ENCODE measurements at regions not wholly inside any gene's neighbourhood (a gene's known extent, or its start where the extent isn't known, plus 50 kb on each side); places are given as distances from the start of the nearest gene placed in this dataset.

GRCh38 chr16:79895053-79895916 lies 294.7 kb upstream of the MAF start:
- no peak for TF ChIP-seq CDX4 (CRISPR knock-in tag; IDR thresholded peaks at IDR 0.05; ENCODE audit: borderline replicate concordance)
- no peak for TF ChIP-seq SOX15 (CRISPR knock-in tag; IDR thresholded peaks at IDR 0.05)
- TF ChIP-seq ATF3 (CRISPR knock-in tag; conservative IDR thresholded peaks at IDR 0.05): no peak
- no peak for TF ChIP-seq ELF4 (CRISPR knock-in tag; IDR thresholded peaks at IDR 0.05; ENCODE audit: low read depth)
- TF ChIP-seq GTF2I (CRISPR knock-in tag; conservative IDR thresholded peaks at IDR 0.05): no peak
- TF ChIP-seq ZNF281 (CRISPR knock-in tag; IDR thresholded peaks at IDR 0.05): no peak
- no peak for TF ChIP-seq TCF7 (CRISPR knock-in tag; IDR thresholded peaks at IDR 0.05; ENCODE audit: low read depth)
- TF ChIP-seq, protein P1, sequence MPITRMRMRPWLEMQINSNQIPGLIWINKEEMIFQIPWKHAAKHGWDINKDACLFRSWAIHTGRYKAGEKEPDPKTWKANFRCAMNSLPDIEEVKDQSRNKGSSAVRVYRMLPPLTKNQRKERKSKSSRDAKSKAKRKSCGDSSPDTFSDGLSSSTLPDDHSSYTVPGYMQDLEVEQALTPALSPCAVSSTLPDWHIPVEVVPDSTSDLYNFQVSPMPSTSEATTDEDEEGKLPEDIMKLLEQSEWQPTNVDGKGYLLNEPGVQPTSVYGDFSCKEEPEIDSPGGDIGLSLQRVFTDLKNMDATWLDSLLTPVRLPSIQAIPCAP (CRISPR knock-in tag; IDR thresholded peaks at IDR 0.05): no peak
- TF ChIP-seq KAT7 (CRISPR knock-in tag; IDR thresholded peaks at IDR 0.05; ENCODE audit: borderline replicate concordance): no peak
- TF ChIP-seq MXD4 (CRISPR knock-in tag; IDR thresholded peaks at IDR 0.05; ENCODE audit: borderline replicate concordance): no peak
- TF ChIP-seq CREM (CRISPR knock-in tag; IDR thresholded peaks at IDR 0.05): no peak
- no peak for TF ChIP-seq TEAD1 (CRISPR knock-in tag; IDR thresholded peaks at IDR 0.05)
- no peak for TF ChIP-seq ZNF138 (CRISPR knock-in tag; conservative IDR thresholded peaks at IDR 0.05)
- TF ChIP-seq, protein P2, sequence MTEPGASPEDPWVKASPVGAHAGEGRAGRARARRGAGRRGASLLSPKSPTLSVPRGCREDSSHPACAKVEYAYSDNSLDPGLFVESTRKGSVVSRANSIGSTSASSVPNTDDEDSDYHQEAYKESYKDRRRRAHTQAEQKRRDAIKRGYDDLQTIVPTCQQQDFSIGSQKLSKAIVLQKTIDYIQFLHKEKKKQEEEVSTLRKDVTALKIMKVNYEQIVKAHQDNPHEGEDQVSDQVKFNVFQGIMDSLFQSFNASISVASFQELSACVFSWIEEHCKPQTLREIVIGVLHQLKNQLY (CRISPR knock-in tag; IDR thresholded peaks at IDR 0.05): no peak
- TF ChIP-seq E2F1 (CRISPR knock-in tag; IDR thresholded peaks at IDR 0.05): no peak
- TF ChIP-seq JAZF1 (CRISPR knock-in tag; IDR thresholded peaks at IDR 0.05): no peak
- no peak for TF ChIP-seq RORB (CRISPR knock-in tag; IDR thresholded peaks at IDR 0.05)
- TF ChIP-seq ZNF671 (CRISPR knock-in tag; IDR thresholded peaks at IDR 0.05): no peak
- ChIA-PET POLR2A (no interaction called here), CTCF (no interaction called here)
- peaks cover 7% of the 10 kb centered on the region for H3K4me1 Mint-ChIP-seq
- no peak for ATAC-seq
- H3K36me3 Mint-ChIP-seq: no peaks in the 10 kb centered on the region
- no peak overlapping the region for H3K4me3 Mint-ChIP-seq
- H3K27me3 Mint-ChIP-seq (ENCODE audit: low read depth): no peaks in the 10 kb centered on the region
- H3K27ac Mint-ChIP-seq: no peak overlapping the region
- DNase-seq (ENCODE audit: low spot score): no peak
- H3K9me3 Mint-ChIP-seq: no peaks in the 10 kb centered on the region

GRCh38 chr16:79893445-79893844 lies 292.9 kb upstream of the MAF start:
- Mint-ChIP-seq H3K27ac (no peak overlapping the region), H3K4me1 (no peaks in the 10 kb centered on the region), H3K9me3 (no peaks in the 10 kb centered on the region), H3K27me3 (ENCODE audit: low read depth) (no peaks in the 10 kb centered on the region), H3K36me3 (no peaks in the 10 kb centered on the region), H3K4me3 (no peak overlapping the region)
- TF ChIP-seq, protein P3, sequence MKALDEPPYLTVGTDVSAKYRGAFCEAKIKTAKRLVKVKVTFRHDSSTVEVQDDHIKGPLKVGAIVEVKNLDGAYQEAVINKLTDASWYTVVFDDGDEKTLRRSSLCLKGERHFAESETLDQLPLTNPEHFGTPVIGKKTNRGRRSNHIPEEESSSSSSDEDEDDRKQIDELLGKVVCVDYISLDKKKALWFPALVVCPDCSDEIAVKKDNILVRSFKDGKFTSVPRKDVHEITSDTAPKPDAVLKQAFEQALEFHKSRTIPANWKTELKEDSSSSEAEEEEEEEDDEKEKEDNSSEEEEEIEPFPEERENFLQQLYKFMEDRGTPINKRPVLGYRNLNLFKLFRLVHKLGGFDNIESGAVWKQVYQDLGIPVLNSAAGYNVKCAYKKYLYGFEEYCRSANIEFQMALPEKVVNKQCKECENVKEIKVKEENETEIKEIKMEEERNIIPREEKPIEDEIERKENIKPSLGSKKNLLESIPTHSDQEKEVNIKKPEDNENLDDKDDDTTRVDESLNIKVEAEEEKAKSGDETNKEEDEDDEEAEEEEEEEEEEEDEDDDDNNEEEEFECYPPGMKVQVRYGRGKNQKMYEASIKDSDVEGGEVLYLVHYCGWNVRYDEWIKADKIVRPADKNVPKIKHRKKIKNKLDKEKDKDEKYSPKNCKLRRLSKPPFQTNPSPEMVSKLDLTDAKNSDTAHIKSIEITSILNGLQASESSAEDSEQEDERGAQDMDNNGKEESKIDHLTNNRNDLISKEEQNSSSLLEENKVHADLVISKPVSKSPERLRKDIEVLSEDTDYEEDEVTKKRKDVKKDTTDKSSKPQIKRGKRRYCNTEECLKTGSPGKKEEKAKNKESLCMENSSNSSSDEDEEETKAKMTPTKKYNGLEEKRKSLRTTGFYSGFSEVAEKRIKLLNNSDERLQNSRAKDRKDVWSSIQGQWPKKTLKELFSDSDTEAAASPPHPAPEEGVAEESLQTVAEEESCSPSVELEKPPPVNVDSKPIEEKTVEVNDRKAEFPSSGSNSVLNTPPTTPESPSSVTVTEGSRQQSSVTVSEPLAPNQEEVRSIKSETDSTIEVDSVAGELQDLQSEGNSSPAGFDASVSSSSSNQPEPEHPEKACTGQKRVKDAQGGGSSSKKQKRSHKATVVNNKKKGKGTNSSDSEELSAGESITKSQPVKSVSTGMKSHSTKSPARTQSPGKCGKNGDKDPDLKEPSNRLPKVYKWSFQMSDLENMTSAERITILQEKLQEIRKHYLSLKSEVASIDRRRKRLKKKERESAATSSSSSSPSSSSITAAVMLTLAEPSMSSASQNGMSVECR (CRISPR knock-in tag; IDR thresholded peaks at IDR 0.05; ENCODE audit: borderline replicate concordance): no peak
- CTCF ChIA-PET: no interaction called here
- POLR2A ChIA-PET: no interaction called here
- DNase-seq (ENCODE audit: low spot score) (no peak), ATAC-seq (no peak)

All from WTC11 (cell line).